ENCODE measurements at regions not wholly inside any gene's neighbourhood (a gene's known extent, or its start where the extent isn't known, plus 50 kb on each side); places are given as distances from the start of the nearest gene placed in this dataset.

- ChIA-PET CTCF (no interaction called here), POLR2A (no interaction called here)
- ATAC-seq (no peak), DNase-seq (ENCODE audit: low read depth, low spot score) (no peak)
- H3K4me3 ChIP-seq (ENCODE audit: low read depth in 2 of 2, low read length in 2 of 2), result no peak overlapping the region
- no peaks in the 10 kb centered on the region; the same call in 1 of the 2 replicates for H3K27me3 ChIP-seq (ENCODE audit: control insufficient read depth, insufficient read depth, low read length)
- intact Hi-C loops (cut with micrococcal nuclease; ENCODE audit: unreplicated experiment), result no loop called here
- in situ Hi-C loops (cut with HindIII; ENCODE audit: low pct_unique_long_range_greater_than_20kb, low sequenced_read_pairs), result no loop called here
- no TSS peak for BruUV-seq (replicated peaks)
- H3K36me3 ChIP-seq (ENCODE audit: control insufficient read depth, insufficient read depth, low read length), result no peaks in the 10 kb centered on the region
- no peaks in the 10 kb centered on the region for H3K9me3 ChIP-seq (ENCODE audit: control insufficient read depth, insufficient read depth, low read depth, low read length)
- no peak overlapping the region for H3K27ac ChIP-seq (ENCODE audit: low read length)
- no peak for TF ChIP-seq POLR2AphosphoS5 (IDR thresholded peaks at IDR 0.05; ENCODE audit: low read depth, low read length)
- no peak for TF ChIP-seq REST (IDR thresholded peaks at IDR 0.05; ENCODE audit: insufficient read depth in 1 of 2, low read depth in 2 of 2, low read length in 1 of 2)
- TF ChIP-seq CTCF (IDR thresholded peaks at IDR 0.05), result no peak
- no peak for TF ChIP-seq TCF7L2 (IDR thresholded peaks at IDR 0.05; ENCODE audit: low read depth, low read length)
- TF ChIP-seq SIN3A (IDR thresholded peaks at IDR 0.05; ENCODE audit: borderline replicate concordance, insufficient read depth, low read depth, low read length), result no peak
- H3K4me1 ChIP-seq (ENCODE audit: control insufficient read depth, insufficient read depth, low read length), result no peaks in the 10 kb centered on the region
These were observed 184.6 kb downstream of the ABCC12 start for GRCh38 chr16:47971225-47971624.

- Histone ChIP-seq H3K4me1 (ENCODE audit: control insufficient read depth, insufficient read depth, low read length) (no peaks in the 10 kb centered on the region), H3K4me3 (ENCODE audit: low read depth in 2 of 2, low read length in 2 of 2) (no peak overlapping the region), H3K27me3 (ENCODE audit: control insufficient read depth, insufficient read depth, low read length) (no peaks in the 10 kb centered on the region; the same call in 1 of the 2 replicates), H3K27ac (ENCODE audit: low read length) (no peak overlapping the region), H3K9me3 (ENCODE audit: control insufficient read depth, insufficient read depth, low read depth, low read length) (no peaks in the 10 kb centered on the region), H3K36me3 (ENCODE audit: control insufficient read depth, insufficient read depth, low read length) (no peaks in the 10 kb centered on the region)
- in situ Hi-C loops (cut with HindIII; ENCODE audit: low pct_unique_long_range_greater_than_20kb, low sequenced_read_pairs), result no loop called here
- ATAC-seq, result no peak
- BruUV-seq (replicated peaks), result no TSS peak
- ChIA-PET CTCF (no interaction called here), POLR2A (no interaction called here)
- intact Hi-C loops (cut with micrococcal nuclease; ENCODE audit: unreplicated experiment), result no loop called here
- no peak for TF ChIP-seq SIN3A (IDR thresholded peaks at IDR 0.05; ENCODE audit: borderline replicate concordance, insufficient read depth, low read depth, low read length)
- peak; percentile 85 to 88 for TF ChIP-seq REST (IDR thresholded peaks at IDR 0.05; ENCODE audit: insufficient read depth in 1 of 2, low read depth in 2 of 2, low read length in 1 of 2)
- no peak for DNase-seq (ENCODE audit: low read depth, low spot score)
These were observed 185.4 kb downstream of the ABCC12 start for GRCh38 chr16:47970291-47970931.
